ENCODE measurements at regions not wholly inside any gene's neighbourhood (a gene's known extent, or its start where the extent isn't known, plus 50 kb on each side); places are given as distances from the start of the nearest gene placed in this dataset.

DNA sequence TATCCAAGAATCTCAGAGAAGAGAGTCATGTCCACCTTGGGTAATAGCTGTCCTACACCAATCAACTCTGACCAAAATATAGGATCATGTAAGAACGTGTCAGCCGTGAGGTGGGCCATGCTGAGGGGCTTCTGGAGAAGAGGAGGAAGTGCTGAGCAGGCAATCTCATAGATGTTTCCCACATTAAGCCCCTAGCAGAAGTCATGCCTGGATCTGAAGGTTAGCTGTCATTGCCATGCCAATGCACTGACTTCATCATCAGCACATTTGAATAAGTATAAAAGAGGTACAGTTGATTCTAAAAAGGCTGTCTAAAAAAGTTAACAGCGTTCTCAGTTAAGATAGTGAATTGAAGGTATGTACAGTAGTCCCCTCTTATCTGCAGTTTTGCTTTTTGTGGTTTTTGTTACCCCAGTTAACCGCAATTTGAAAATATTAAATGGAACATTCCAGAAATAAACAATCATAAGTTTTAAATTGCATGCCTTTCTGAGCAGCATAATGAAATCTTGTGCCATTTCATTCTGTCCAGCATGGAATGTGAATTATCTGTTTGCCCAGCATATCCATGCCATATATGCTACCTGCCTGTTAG lies 67.2 kb upstream of the TMEM17 start (continued):
- TF ChIP-seq, protein P1, sequence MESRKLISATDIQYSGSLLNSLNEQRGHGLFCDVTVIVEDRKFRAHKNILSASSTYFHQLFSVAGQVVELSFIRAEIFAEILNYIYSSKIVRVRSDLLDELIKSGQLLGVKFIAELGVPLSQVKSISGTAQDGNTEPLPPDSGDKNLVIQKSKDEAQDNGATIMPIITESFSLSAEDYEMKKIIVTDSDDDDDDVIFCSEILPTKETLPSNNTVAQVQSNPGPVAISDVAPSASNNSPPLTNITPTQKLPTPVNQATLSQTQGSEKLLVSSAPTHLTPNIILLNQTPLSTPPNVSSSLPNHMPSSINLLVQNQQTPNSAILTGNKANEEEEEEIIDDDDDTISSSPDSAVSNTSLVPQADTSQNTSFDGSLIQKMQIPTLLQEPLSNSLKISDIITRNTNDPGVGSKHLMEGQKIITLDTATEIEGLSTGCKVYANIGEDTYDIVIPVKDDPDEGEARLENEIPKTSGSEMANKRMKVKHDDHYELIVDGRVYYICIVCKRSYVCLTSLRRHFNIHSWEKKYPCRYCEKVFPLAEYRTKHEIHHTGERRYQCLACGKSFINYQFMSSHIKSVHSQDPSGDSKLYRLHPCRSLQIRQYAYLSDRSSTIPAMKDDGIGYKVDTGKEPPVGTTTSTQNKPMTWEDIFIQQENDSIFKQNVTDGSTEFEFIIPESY (IDR thresholded peaks at IDR 0.05): no peak
- no peak for TF ChIP-seq SIN3A (IDR thresholded peaks at IDR 0.05; ENCODE audit: low read depth, low read length)

DNA sequence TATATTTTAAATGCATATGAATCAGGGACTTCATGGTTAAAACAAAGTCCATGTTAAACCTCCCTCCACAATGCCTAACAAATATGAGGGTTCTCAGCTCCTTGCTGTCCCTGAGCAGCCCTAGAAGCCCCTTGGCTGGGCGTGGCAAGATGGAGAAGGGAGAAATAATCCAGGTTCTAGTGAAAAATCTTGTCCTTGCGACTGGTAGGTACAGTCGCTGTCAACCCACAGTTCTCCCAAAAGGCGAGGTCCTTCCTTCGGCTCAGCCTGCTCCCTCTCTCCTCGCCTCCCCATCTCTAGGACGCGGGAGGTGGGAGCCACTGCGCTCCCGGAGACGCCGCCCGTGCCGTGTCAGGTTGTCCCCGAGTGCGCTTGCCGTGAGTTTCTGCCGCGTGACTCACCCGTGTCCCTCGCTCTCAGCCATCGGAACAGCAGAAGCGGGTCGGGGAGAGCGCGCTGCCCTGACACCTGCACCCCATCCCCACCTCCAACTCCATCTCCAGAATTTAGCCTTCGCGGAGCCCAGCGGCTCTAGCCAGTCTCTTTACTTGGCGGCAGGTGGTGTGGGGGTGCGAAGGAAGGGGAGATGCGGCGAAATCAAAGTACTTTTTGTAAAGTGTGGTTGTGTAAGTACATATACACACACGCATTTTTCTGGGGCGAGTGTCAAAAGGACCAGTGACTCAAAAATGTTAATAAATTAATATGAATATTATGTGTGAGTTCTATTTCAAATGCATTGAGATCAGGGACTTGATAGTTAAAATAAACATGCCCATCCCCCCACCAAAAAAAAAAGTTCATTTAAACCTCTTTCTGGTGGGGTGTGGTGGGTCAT lies 65.1 kb upstream of the TMEM17 start:
- WGBS (ENCODE audit: insufficient coverage, insufficient replicate concordance, low lambda C conversion rate, missing lambda C conversion rate): 36% methylated on average over 28 of the region's 35 CpGs
- Histone ChIP-seq H3K79me2 (ENCODE audit: control insufficient read depth, insufficient read depth, low read length) (no peaks in the 10 kb centered on the region), H3K27ac (ENCODE audit: control insufficient read depth, insufficient read depth) (no peak overlapping the region), H3K4me1 (ENCODE audit: control insufficient read depth, insufficient read depth, low read length) (no peaks in the 10 kb centered on the region), H3K4me3 (no peak overlapping the region), H3K4me2 (ENCODE audit: control insufficient read depth, insufficient read depth) (peak overlapping the region; percentile 45; the same call in 1 of the 2 replicates), H4K20me1 (ENCODE audit: control insufficient read depth, insufficient read depth) (no peaks in the 10 kb centered on the region), H3K9ac (ENCODE audit: control insufficient read depth, insufficient read depth, low read length) (no peak overlapping the region), H3K9me3 (replicated peaks; ENCODE audit: control insufficient read depth, insufficient read depth, low read length) (no peaks in the 10 kb centered on the region; the same call in 2 of the 3 replicates), H2AFZ (ENCODE audit: control insufficient read depth, low read depth, low read length) (0 out of 2 replicates have a peak overlapping the region, but pooled peaks have one; percentile 15), H3K27me3 (replicated peaks in 1 of 2; ENCODE audit: control insufficient read depth in 2 of 2, insufficient read depth in 2 of 2, low read length in 1 of 2) (peaks cover 2 to 3% of the 10 kb centered on the region in 2 experiments; a peak in 1 of 4 replicates), H3K36me3 (ENCODE audit: control insufficient read depth in 2 of 2, insufficient read depth in 2 of 2, low read length in 1 of 2) (no peaks in the 10 kb centered on the region)
- ChIA-PET CTCF (no interaction called here), SMC1A (ENCODE audit: uncharacterized antibody, unreplicated experiment) (no interaction called here), POLR2A (no interaction called here), RAD21 (ENCODE audit: unreplicated experiment) (no interaction called here)
- in situ Hi-C loops (cut with MboI): no loop called here
- FAIRE-seq: no peak
- no peak for ATAC-seq
- intact Hi-C loops (cut with micrococcal nuclease; ENCODE audit: unreplicated experiment): no loop called here
- no TSS peak for BruUV-seq (replicated peaks)
- no peak for DNase-seq (ENCODE audit: low read depth, low spot score)
- TF ChIP-seq FOS (IDR thresholded peaks at IDR 0.05; ENCODE audit: borderline replicate concordance, extremely low read depth, insufficient read length) (no peak), BHLHE40 (IDR thresholded peaks at IDR 0.05; ENCODE audit: borderline replicate concordance in 1 of 2, low read depth in 2 of 2, low read length in 1 of 2) (peak in 1 of 2 experiments; percentile 17; a peak in 1 of 4 replicates)

Measured in GM12878 (cell line).